ENCODE measurements at regions not wholly inside any gene's neighbourhood (a gene's known extent, or its start where the extent isn't known, plus 50 kb on each side); places are given as distances from the start of the nearest gene placed in this dataset.

- TF ChIP-seq YY1 (IDR thresholded peaks at IDR 0.05; ENCODE audit: insufficient read depth, insufficient read length), result no peak
- TF ChIP-seq ZNF274 (IDR thresholded peaks at IDR 0.05; ENCODE audit: low read depth, low read length), result no peak
- no peak for TF ChIP-seq SUZ12 (IDR thresholded peaks at IDR 0.05; ENCODE audit: extremely low read depth, insufficient read depth, insufficient read length)
- no peak for DNase-seq (ENCODE audit: low read depth, low spot score)
- H3K27me3 ChIP-seq (ENCODE audit: insufficient read depth, insufficient read length), result no peaks in the 10 kb centered on the region
Observed at GRCh38 chr6:147911686-147912085, 403.2 kb downstream of the SAMD5 start.

GRCh38 chr6:147922799-147923198 lies 414.3 kb downstream of the SAMD5 start:
- Histone ChIP-seq H3K9me3 (ENCODE audit: insufficient read depth, low read length) (no peaks in the 10 kb centered on the region), H3K36me3 (ENCODE audit: insufficient read depth, insufficient read length, low read length) (no peaks in the 10 kb centered on the region), H3K27me3 (ENCODE audit: insufficient read depth, insufficient read length) (no peaks in the 10 kb centered on the region), H3K9ac (ENCODE audit: insufficient read length, low read depth) (no peak overlapping the region), H3K4me3 (ENCODE audit: insufficient read length, low read depth) (no peak overlapping the region), H3K4me1 (ENCODE audit: insufficient read depth, insufficient read length) (no peaks in the 10 kb centered on the region)
- no peak for DNase-seq (ENCODE audit: low read depth, low spot score)
- TF ChIP-seq SUZ12 (IDR thresholded peaks at IDR 0.05; ENCODE audit: extremely low read depth, insufficient read depth, insufficient read length) (no peak), ZNF274 (IDR thresholded peaks at IDR 0.05; ENCODE audit: low read depth, low read length) (no peak), YY1 (IDR thresholded peaks at IDR 0.05; ENCODE audit: insufficient read depth, insufficient read length) (no peak)

More at GRCh38 chr6:147911686-147912085, 403.2 kb downstream of the SAMD5 start:
- no peak overlapping the region for H3K4me3 ChIP-seq (ENCODE audit: insufficient read length, low read depth)
- no peak overlapping the region for H3K9ac ChIP-seq (ENCODE audit: insufficient read length, low read depth)
- H3K36me3 ChIP-seq (ENCODE audit: insufficient read depth, insufficient read length, low read length), result no peaks in the 10 kb centered on the region
- no peaks in the 10 kb centered on the region for H3K9me3 ChIP-seq (ENCODE audit: insufficient read depth, low read length)
- H3K4me1 ChIP-seq (ENCODE audit: insufficient read depth, insufficient read length), result no peaks in the 10 kb centered on the region

- Histone ChIP-seq H3K9ac (ENCODE audit: insufficient read length, low read depth) (no peak overlapping the region), H3K27me3 (ENCODE audit: insufficient read depth, insufficient read length) (no peaks in the 10 kb centered on the region), H3K4me1 (ENCODE audit: insufficient read depth, insufficient read length) (no peaks in the 10 kb centered on the region), H3K9me3 (ENCODE audit: insufficient read depth, low read length) (no peaks in the 10 kb centered on the region), H3K4me3 (ENCODE audit: insufficient read length, low read depth) (no peak overlapping the region), H3K36me3 (ENCODE audit: insufficient read depth, insufficient read length, low read length) (no peaks in the 10 kb centered on the region)
- DNase-seq (ENCODE audit: low read depth, low spot score), result no peak
- TF ChIP-seq ZNF274 (IDR thresholded peaks at IDR 0.05; ENCODE audit: low read depth, low read length) (no peak), SUZ12 (IDR thresholded peaks at IDR 0.05; ENCODE audit: extremely low read depth, insufficient read depth, insufficient read length) (no peak), YY1 (IDR thresholded peaks at IDR 0.05; ENCODE audit: insufficient read depth, insufficient read length) (no peak)
Observed at GRCh38 chr6:147924598-147924997, 416.1 kb downstream of the SAMD5 start.

- Histone ChIP-seq H3K4me3 (ENCODE audit: insufficient read length, low read depth) (no peak overlapping the region), H3K4me1 (ENCODE audit: insufficient read depth, insufficient read length) (no peaks in the 10 kb centered on the region), H3K9me3 (ENCODE audit: insufficient read depth, low read length) (no peaks in the 10 kb centered on the region), H3K36me3 (ENCODE audit: insufficient read depth, insufficient read length, low read length) (no peaks in the 10 kb centered on the region), H3K27me3 (ENCODE audit: insufficient read depth, insufficient read length) (no peaks in the 10 kb centered on the region), H3K9ac (ENCODE audit: insufficient read length, low read depth) (no peak overlapping the region)
- DNase-seq (ENCODE audit: low read depth, low spot score), result no peak
- TF ChIP-seq YY1 (IDR thresholded peaks at IDR 0.05; ENCODE audit: insufficient read depth, insufficient read length), result no peak
- TF ChIP-seq ZNF274 (IDR thresholded peaks at IDR 0.05; ENCODE audit: low read depth, low read length), result no peak
- no peak for TF ChIP-seq SUZ12 (IDR thresholded peaks at IDR 0.05; ENCODE audit: extremely low read depth, insufficient read depth, insufficient read length)
Observed at GRCh38 chr6:147925826-147926225, 416.8 kb upstream of the SASH1 start.

GRCh38 chr6:147930745-147931144 lies 411.9 kb upstream of the SASH1 start:
- Histone ChIP-seq H3K9ac (ENCODE audit: insufficient read length, low read depth) (no peak overlapping the region), H3K36me3 (ENCODE audit: insufficient read depth, insufficient read length, low read length) (no peaks in the 10 kb centered on the region), H3K27me3 (ENCODE audit: insufficient read depth, insufficient read length) (no peaks in the 10 kb centered on the region), H3K4me1 (ENCODE audit: insufficient read depth, insufficient read length) (no peaks in the 10 kb centered on the region), H3K9me3 (ENCODE audit: insufficient read depth, low read length) (no peaks in the 10 kb centered on the region), H3K4me3 (ENCODE audit: insufficient read length, low read depth) (no peak overlapping the region)
- TF ChIP-seq YY1 (IDR thresholded peaks at IDR 0.05; ENCODE audit: insufficient read depth, insufficient read length) (no peak), SUZ12 (IDR thresholded peaks at IDR 0.05; ENCODE audit: extremely low read depth, insufficient read depth, insufficient read length) (no peak), ZNF274 (IDR thresholded peaks at IDR 0.05; ENCODE audit: low read depth, low read length) (no peak)
- no peak for DNase-seq (ENCODE audit: low read depth, low spot score)

- Histone ChIP-seq H3K36me3 (ENCODE audit: insufficient read depth, insufficient read length, low read length) (no peaks in the 10 kb centered on the region), H3K27me3 (ENCODE audit: insufficient read depth, insufficient read length) (no peaks in the 10 kb centered on the region), H3K9ac (ENCODE audit: insufficient read length, low read depth) (no peak overlapping the region), H3K9me3 (ENCODE audit: insufficient read depth, low read length) (no peaks in the 10 kb centered on the region), H3K4me1 (ENCODE audit: insufficient read depth, insufficient read length) (no peaks in the 10 kb centered on the region), H3K4me3 (ENCODE audit: insufficient read length, low read depth) (no peak overlapping the region)
- no peak for DNase-seq (ENCODE audit: low read depth, low spot score)
- TF ChIP-seq SUZ12 (IDR thresholded peaks at IDR 0.05; ENCODE audit: extremely low read depth, insufficient read depth, insufficient read length) (no peak), YY1 (IDR thresholded peaks at IDR 0.05; ENCODE audit: insufficient read depth, insufficient read length) (no peak), ZNF274 (IDR thresholded peaks at IDR 0.05; ENCODE audit: low read depth, low read length) (no peak)
Observed at GRCh38 chr6:147933224-147933623, 409.4 kb upstream of the SASH1 start.

GRCh38 chr6:147935656-147936055 lies 407.0 kb upstream of the SASH1 start:
- no peak for TF ChIP-seq SUZ12 (IDR thresholded peaks at IDR 0.05; ENCODE audit: extremely low read depth, insufficient read depth, insufficient read length)
- no peak for TF ChIP-seq ZNF274 (IDR thresholded peaks at IDR 0.05; ENCODE audit: low read depth, low read length)
- TF ChIP-seq YY1 (IDR thresholded peaks at IDR 0.05; ENCODE audit: insufficient read depth, insufficient read length), result no peak
- no peak overlapping the region for H3K9ac ChIP-seq (ENCODE audit: insufficient read length, low read depth)
- no peaks in the 10 kb centered on the region for H3K9me3 ChIP-seq (ENCODE audit: insufficient read depth, low read length)
- H3K4me1 ChIP-seq (ENCODE audit: insufficient read depth, insufficient read length), result no peaks in the 10 kb centered on the region
- H3K36me3 ChIP-seq (ENCODE audit: insufficient read depth, insufficient read length, low read length), result no peaks in the 10 kb centered on the region
- no peak for DNase-seq (ENCODE audit: low read depth, low spot score)
- H3K4me3 ChIP-seq (ENCODE audit: insufficient read length, low read depth), result no peak overlapping the region
- no peaks in the 10 kb centered on the region for H3K27me3 ChIP-seq (ENCODE audit: insufficient read depth, insufficient read length)

All from NT2/D1 (cell line).